ENCODE measurements at regions not wholly inside any gene's neighbourhood (a gene's known extent, or its start where the extent isn't known, plus 50 kb on each side); places are given as distances from the start of the nearest gene placed in this dataset.
"Not testable (repeated sequence)": the region's sequence is repeated elsewhere in the genome, so short reads cannot be mapped to it uniquely, and the experiment has no call there.

DNA sequence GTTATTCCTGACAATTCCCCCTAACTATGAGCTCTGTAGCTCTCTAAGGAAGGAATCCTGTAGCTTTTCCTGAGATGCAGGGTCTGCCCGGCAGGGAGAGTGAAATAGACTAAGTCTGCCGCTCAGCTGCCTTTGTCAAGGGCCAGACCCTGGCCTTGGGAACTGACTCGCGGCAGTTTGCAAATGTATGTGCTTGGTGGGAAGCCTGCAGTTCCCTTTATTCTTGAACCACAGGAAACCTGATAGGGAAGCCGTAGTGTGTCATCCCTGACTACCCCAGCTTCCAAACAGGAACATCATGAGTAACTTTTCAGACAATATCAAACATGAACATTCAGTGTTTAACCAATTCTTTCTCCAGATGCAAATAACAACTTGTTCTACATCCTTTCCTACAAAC, 78.7 kb upstream of the IFNGR1 start:
- no peaks in the 10 kb centered on the region for H3K4me1 ChIP-seq (ENCODE audit: control insufficient read depth, insufficient read depth, low read length)
- no peaks in the 10 kb centered on the region for H3K36me3 ChIP-seq (ENCODE audit: control insufficient read depth, insufficient read depth, low read length)
- H3K4me3 ChIP-seq (ENCODE audit: low read length): no peak overlapping the region
- H3K27me3 ChIP-seq (ENCODE audit: control insufficient read depth, insufficient read depth, low read length): no peaks in the 10 kb centered on the region
- H3K9me3 ChIP-seq (ENCODE audit: control insufficient read depth, low read length): no peaks in the 10 kb centered on the region
- H3K9ac ChIP-seq (ENCODE audit: low read length): no peak overlapping the region

- H3K4me3 ChIP-seq (ENCODE audit: low read length); H3K9ac ChIP-seq (ENCODE audit: low read length): not testable (repeated sequence)
Measured at GRCh38 chr6:137292326-137292725, 73.1 kb upstream of the IFNGR1 start.

DNA sequence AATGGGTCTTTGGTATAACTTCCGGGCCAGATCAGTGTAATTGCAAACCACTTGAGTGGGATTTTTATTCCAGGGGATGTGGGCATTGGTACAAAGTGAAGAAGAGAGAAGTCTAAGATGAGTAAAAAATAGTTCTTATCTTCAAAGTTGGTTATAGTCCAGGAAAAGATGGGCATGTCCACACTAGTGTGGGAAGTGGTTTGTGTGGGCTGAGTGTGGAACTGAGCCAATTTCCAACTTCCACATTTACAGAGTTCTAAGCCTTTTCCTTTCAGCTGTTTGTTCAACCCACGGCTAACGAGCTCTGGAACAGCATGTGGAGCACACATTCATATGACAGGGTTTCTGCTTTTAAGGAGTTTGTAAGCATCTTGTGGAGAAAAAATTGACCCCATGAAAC, 72.3 kb upstream of the IFNGR1 start:
- Histone ChIP-seq H3K27me3 (ENCODE audit: control insufficient read depth, insufficient read depth, low read length) (peaks cover 20% of the 10 kb centered on the region), H3K36me3 (ENCODE audit: control insufficient read depth, insufficient read depth, low read length) (no peaks in the 10 kb centered on the region), H3K9me3 (ENCODE audit: control insufficient read depth, low read length) (no peaks in the 10 kb centered on the region), H3K9ac (ENCODE audit: low read length) (no peak overlapping the region), H3K4me1 (ENCODE audit: control insufficient read depth, insufficient read depth, low read length) (peaks cover 9% of the 10 kb centered on the region), H3K4me3 (ENCODE audit: low read length) (no peak overlapping the region)

More at GRCh38 chr6:137292326-137292725, 73.1 kb upstream of the IFNGR1 start:
- not testable (repeated sequence) for H3K36me3 ChIP-seq (ENCODE audit: control insufficient read depth, insufficient read depth, low read length); H3K9me3 ChIP-seq (ENCODE audit: control insufficient read depth, low read length); H3K4me1 ChIP-seq (ENCODE audit: control insufficient read depth, insufficient read depth, low read length)
- H3K27me3 ChIP-seq (ENCODE audit: control insufficient read depth, insufficient read depth, low read length): peaks cover 20% of the 10 kb centered on the region

GRCh38 chr6:137290601-137291261, 71.5 kb upstream of the IFNGR1 start:
- H3K9ac ChIP-seq (ENCODE audit: low read length): no peak overlapping the region
- no peaks in the 10 kb centered on the region for H3K9me3 ChIP-seq (ENCODE audit: control insufficient read depth, low read length)

DNA sequence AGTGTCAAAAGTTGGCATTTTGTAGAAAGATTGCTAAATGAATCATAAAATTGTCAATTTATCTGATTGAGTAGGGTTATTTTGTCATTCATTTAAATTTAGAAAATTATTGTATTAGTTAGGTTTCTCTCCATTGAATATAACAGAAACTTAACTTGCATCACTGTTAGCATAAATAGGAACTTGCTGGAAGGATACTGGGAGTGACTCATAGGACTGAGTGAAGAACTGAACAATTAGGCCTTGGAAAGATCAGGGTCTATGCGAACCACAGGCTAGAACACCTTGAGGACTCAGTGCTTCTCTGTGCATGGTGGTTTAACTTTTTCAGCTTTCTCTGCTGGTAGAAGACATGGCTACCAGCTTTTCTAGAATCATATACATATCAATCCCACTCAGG, 67.7 kb upstream of the IFNGR1 start:
- Histone ChIP-seq H3K27me3 (ENCODE audit: control insufficient read depth, insufficient read depth, low read length) (peaks cover 38% of the 10 kb centered on the region), H3K9me3 (ENCODE audit: control insufficient read depth, low read length) (no peaks in the 10 kb centered on the region), H3K4me3 (ENCODE audit: low read length) (no peak overlapping the region), H3K36me3 (ENCODE audit: control insufficient read depth, insufficient read depth, low read length) (no peaks in the 10 kb centered on the region), H3K9ac (ENCODE audit: low read length) (no peak overlapping the region), H3K4me1 (ENCODE audit: control insufficient read depth, insufficient read depth, low read length) (peaks cover 9% of the 10 kb centered on the region)

More at GRCh38 chr6:137290601-137291261, 71.5 kb upstream of the IFNGR1 start:
- Histone ChIP-seq H3K36me3 (ENCODE audit: control insufficient read depth, insufficient read depth, low read length) (no peaks in the 10 kb centered on the region), H3K4me3 (ENCODE audit: low read length) (no peak overlapping the region), H3K27me3 (ENCODE audit: control insufficient read depth, insufficient read depth, low read length) (peaks cover 20% of the 10 kb centered on the region), H3K4me1 (ENCODE audit: control insufficient read depth, insufficient read depth, low read length) (peaks cover 9% of the 10 kb centered on the region)

GRCh38 chr6:137286368-137286767, 67.2 kb upstream of the IFNGR1 start:
- Histone ChIP-seq H3K4me3 (ENCODE audit: low read length) (no peak overlapping the region), H3K27me3 (ENCODE audit: control insufficient read depth, insufficient read depth, low read length) (peaks cover 41% of the 10 kb centered on the region), H3K9ac (ENCODE audit: low read length) (no peak overlapping the region), H3K4me1 (ENCODE audit: control insufficient read depth, insufficient read depth, low read length) (peaks cover 8% of the 10 kb centered on the region), H3K9me3 (ENCODE audit: control insufficient read depth, low read length) (no peaks in the 10 kb centered on the region), H3K36me3 (ENCODE audit: control insufficient read depth, insufficient read depth, low read length) (no peaks in the 10 kb centered on the region)

GRCh38 chr6:137284811-137285110, 65.6 kb upstream of the IFNGR1 start:
- H3K9me3 ChIP-seq (ENCODE audit: control insufficient read depth, low read length): no peaks in the 10 kb centered on the region
- H3K9ac ChIP-seq (ENCODE audit: low read length): no peak overlapping the region
- H3K27me3 ChIP-seq (ENCODE audit: control insufficient read depth, insufficient read depth, low read length): peaks cover 52% of the 10 kb centered on the region
- no peak overlapping the region for H3K4me3 ChIP-seq (ENCODE audit: low read length)
- H3K4me1 ChIP-seq (ENCODE audit: control insufficient read depth, insufficient read depth, low read length): no peaks in the 10 kb centered on the region
- H3K36me3 ChIP-seq (ENCODE audit: control insufficient read depth, insufficient read depth, low read length): no peaks in the 10 kb centered on the region

DNA sequence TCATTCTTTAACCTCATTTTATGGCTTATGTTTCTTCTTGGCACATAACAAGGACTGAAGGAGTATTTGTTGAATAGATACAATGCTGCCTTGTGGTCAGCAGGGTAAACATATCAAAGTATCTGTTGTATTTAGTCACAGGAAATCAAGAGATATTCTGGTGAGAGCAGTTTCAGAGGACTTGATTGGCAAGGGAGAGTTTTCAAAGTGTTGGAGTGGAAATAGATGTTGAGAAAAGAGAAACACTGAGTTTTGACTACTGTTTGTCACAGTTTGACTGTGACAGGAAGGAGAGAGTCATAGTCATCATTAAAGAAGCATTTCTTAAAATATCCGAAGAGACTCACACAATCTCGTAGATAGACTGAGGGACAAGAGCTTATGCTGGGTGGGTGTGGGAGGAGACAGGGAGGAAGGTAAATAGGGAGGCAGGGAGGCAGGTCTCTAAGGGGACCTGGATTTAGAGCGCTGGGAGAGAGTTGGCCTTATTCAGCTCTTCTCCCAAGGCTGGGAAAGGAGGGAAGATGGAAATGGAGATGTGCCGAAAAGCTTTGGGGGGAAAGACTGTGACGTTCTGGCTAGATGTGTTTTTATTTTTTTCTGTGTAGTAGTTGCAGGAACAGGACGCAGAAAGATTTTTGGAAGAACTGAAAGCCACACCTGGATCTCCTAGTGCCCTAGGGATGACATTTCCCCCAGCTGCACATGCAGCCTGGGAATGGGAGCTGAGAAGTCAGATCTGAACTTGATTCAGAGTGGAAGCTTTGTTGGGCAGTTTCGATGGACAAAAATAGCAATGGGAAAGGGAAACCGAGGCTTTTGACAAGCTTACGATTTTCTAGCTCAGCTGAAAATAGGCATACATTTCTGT, 65.0 kb upstream of the IFNGR1 start:
- no peaks in the 10 kb centered on the region for H3K9me3 ChIP-seq (ENCODE audit: control insufficient read depth, low read length)
- no peak overlapping the region for H3K4me3 ChIP-seq (ENCODE audit: low read length)
- no peaks in the 10 kb centered on the region for H3K36me3 ChIP-seq (ENCODE audit: control insufficient read depth, insufficient read depth, low read length)
- no peak overlapping the region for H3K9ac ChIP-seq (ENCODE audit: low read length)
- H3K27me3 ChIP-seq (ENCODE audit: control insufficient read depth, insufficient read depth, low read length): peaks cover 50% of the 10 kb centered on the region
- no peaks in the 10 kb centered on the region for H3K4me1 ChIP-seq (ENCODE audit: control insufficient read depth, insufficient read depth, low read length)

DNA sequence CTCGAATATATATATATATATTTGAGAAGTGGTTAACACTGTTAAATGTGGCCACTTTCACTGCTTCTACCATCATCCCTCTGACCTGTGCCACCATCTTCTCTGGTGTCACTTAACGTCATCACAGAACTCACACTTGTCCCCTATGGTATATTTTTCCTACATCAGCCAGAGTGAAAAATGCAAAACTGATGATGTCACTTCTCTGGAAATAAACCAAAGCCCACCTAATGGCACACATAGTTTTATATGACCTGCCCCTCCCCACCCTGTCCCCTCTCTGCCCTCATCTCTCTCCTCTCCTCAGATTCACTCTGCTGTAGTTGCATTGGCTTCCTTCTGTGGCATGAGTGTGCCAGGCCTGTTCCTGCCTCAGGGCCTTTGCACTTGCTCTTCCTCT, 63.9 kb upstream of the IFNGR1 start:
- H3K27me3 ChIP-seq (ENCODE audit: control insufficient read depth, insufficient read depth, low read length): peaks cover 48% of the 10 kb centered on the region
- H3K4me1 ChIP-seq (ENCODE audit: control insufficient read depth, insufficient read depth, low read length): no peaks in the 10 kb centered on the region
- H3K9me3 ChIP-seq (ENCODE audit: control insufficient read depth, low read length): no peaks in the 10 kb centered on the region
- no peak overlapping the region for H3K9ac ChIP-seq (ENCODE audit: low read length)
- no peak overlapping the region for H3K4me3 ChIP-seq (ENCODE audit: low read length)
- H3K36me3 ChIP-seq (ENCODE audit: control insufficient read depth, insufficient read depth, low read length): no peaks in the 10 kb centered on the region

DNA sequence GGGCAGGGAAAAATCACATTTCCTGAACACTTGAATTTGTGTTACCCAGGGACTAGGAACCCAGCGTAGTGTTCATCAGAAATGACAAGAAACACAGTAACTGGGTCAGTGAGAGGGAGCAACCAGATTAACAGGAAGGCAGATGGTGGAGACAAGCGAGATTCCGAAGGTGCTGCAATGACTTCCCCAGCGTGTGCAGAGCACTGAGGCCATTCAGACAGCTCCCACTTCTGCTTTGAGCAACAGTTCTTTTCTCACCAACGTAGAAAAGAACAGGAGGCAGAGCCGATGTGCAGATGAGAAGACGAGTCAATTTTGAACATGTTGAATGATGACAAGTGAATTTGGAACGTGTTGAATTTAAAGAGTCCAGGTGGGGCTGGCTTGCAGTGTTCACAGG, 63.1 kb upstream of the IFNGR1 start:
- no peaks in the 10 kb centered on the region for H3K4me1 ChIP-seq (ENCODE audit: control insufficient read depth, insufficient read depth, low read length)
- peaks cover 48% of the 10 kb centered on the region for H3K27me3 ChIP-seq (ENCODE audit: control insufficient read depth, insufficient read depth, low read length)
- H3K9me3 ChIP-seq (ENCODE audit: control insufficient read depth, low read length): no peaks in the 10 kb centered on the region
- H3K9ac ChIP-seq (ENCODE audit: low read length): no peak overlapping the region
- H3K36me3 ChIP-seq (ENCODE audit: control insufficient read depth, insufficient read depth, low read length): no peaks in the 10 kb centered on the region
- H3K4me3 ChIP-seq (ENCODE audit: low read length): no peak overlapping the region

DNA sequence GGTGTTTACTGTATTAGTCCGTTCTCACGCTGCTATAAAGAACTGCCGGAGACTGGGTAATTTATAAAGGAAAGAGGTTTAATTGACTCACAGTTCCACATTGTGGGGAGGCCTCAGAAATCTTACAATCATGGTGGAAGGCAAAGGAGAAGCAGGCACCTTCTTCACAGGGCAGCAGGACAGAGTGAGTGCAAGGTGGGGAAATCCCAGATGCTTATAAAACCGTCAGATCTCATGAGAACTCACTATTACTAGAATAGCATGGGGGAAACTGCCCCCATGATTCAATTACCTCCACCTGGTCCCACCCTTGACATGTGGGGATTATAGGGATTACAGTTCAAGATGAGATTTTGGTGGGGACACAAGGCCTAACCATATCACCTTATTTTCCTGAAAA, 60.1 kb upstream of the IFNGR1 start:
- H3K9me3 ChIP-seq (ENCODE audit: control insufficient read depth, low read length); H3K9ac ChIP-seq (ENCODE audit: low read length); H3K4me3 ChIP-seq (ENCODE audit: low read length); H3K36me3 ChIP-seq (ENCODE audit: control insufficient read depth, insufficient read depth, low read length); H3K4me1 ChIP-seq (ENCODE audit: control insufficient read depth, insufficient read depth, low read length): not testable (repeated sequence)
- peaks cover 37% of the 10 kb centered on the region for H3K27me3 ChIP-seq (ENCODE audit: control insufficient read depth, insufficient read depth, low read length)

- Histone ChIP-seq H3K4me3 (ENCODE audit: low read length) (no peak overlapping the region), H3K4me1 (ENCODE audit: control insufficient read depth, insufficient read depth, low read length) (no peaks in the 10 kb centered on the region), H3K9ac (ENCODE audit: low read length) (no peak overlapping the region), H3K27me3 (ENCODE audit: control insufficient read depth, insufficient read depth, low read length) (peaks cover 37% of the 10 kb centered on the region), H3K9me3 (ENCODE audit: control insufficient read depth, low read length) (no peaks in the 10 kb centered on the region), H3K36me3 (ENCODE audit: control insufficient read depth, insufficient read depth, low read length) (no peaks in the 10 kb centered on the region)
Measured at GRCh38 chr6:137277971-137278637, 58.9 kb upstream of the IFNGR1 start.

Data from mucosa of stomach (tissue), 1 donor.